Fibroblast of lung (primary cell): ENCODE measurements at regions not wholly inside any gene's neighbourhood (a gene's known extent, or its start where the extent isn't known, plus 50 kb on each side); places are given as distances from the start of the nearest gene placed in this dataset.

Experiments
- DNase-seq, 2 donors: peaks; one replicate each; pipeline versions ENCODE4 v3.0.0 to v3.0.0-alpha.2; 2010; ENCODE audit warnings: low read depth in 2 of 2
- H2AFZ ChIP-seq: 2 replicates; pipeline ENCODE4 v1.5.1; 2012; ENCODE audit warnings: low read length, control low read depth, inconsistent platforms
- H3K27ac ChIP-seq: 2 replicates; pipeline ENCODE4 v1.5.1; 2011; ENCODE audit warnings: low read length, control low read depth; ENCODE audit not compliant: insufficient read depth
- H3K27me3 ChIP-seq: 2 replicates; pipeline ENCODE4 v1.5.1; 2011; ENCODE audit warnings: mild to moderate bottlenecking, low read length; ENCODE audit not compliant: control insufficient read depth, insufficient read depth
- H3K36me3 ChIP-seq: 2 replicates; pipeline ENCODE4 v1.5.1; 2011; ENCODE audit warnings: low read length; ENCODE audit not compliant: control insufficient read depth, insufficient read depth
- H3K4me1 ChIP-seq: 2 replicates; pipeline ENCODE4 v1.5.1; 2011; ENCODE audit warnings: low read length; ENCODE audit not compliant: control insufficient read depth, insufficient read depth; ENCODE audit errors: extremely low read depth
- H3K4me2 ChIP-seq: 2 replicates; pipeline ENCODE4 v1.5.1; 2011; ENCODE audit warnings: low read length, control low read depth; ENCODE audit not compliant: insufficient read depth; ENCODE audit errors: extremely low read depth
- H3K4me3 ChIP-seq, 4 experiments: fragments of 200-600 bp in 1 of 4; sonication (generic) in 1 of 4; replicated peaks in 1 of 4; 2 replicates each; pipeline ENCODE4 v1.5.1; 2011 to 2016; ENCODE audit warnings: low read length in 4 of 4, low read depth in 3 of 4, mild to moderate bottlenecking in 3 of 4, control low read depth in 2 of 4, inconsistent platforms in 1 of 4, mixed read lengths in 1 of 4; ENCODE audit not compliant: insufficient read depth in 1 of 4; ENCODE audit errors: control extremely low read depth in 1 of 4
- H3K79me2 ChIP-seq: 2 replicates; pipeline ENCODE4 v1.5.1; 2012; ENCODE audit warnings: mild to moderate bottlenecking, low read length, inconsistent platforms; ENCODE audit not compliant: control insufficient read depth, insufficient read depth
- H3K9ac ChIP-seq: 2 replicates; pipeline ENCODE4 v1.5.1; 2011; ENCODE audit warnings: mild to moderate bottlenecking, low read length, control low read depth; ENCODE audit not compliant: insufficient read depth
- H3K9me3 ChIP-seq: 2 replicates; pipeline ENCODE4 v1.5.1; 2012; ENCODE audit warnings: low read depth, low read length; ENCODE audit not compliant: control insufficient read depth, insufficient read depth
- H4K20me1 ChIP-seq: 2 replicates; pipeline ENCODE4 v1.5.1; 2011; ENCODE audit warnings: low read length; ENCODE audit not compliant: control insufficient read depth, insufficient read depth; ENCODE audit errors: extremely low read depth
- EZH2 ChIP-seq: IDR thresholded peaks from 2 replicates; pipeline ENCODE4 v1.5.1; 2012; ENCODE audit warnings: low read length, control low read depth, mild to moderate bottlenecking; ENCODE audit errors: missing control alignments
- TF ChIP-seq, protein P1 (sequence below), 2 donors: IDR thresholded peaks in 1 of 2; conservative IDR thresholded peaks in 1 of 2; 1 replicate in 1 of 2; 2 replicates in 1 of 2; pipeline ENCODE4 v1.5.1; 2011 to 2012; ENCODE audit warnings: low read length in 2 of 2, control low read depth in 1 of 2, inconsistent platforms in 1 of 2, low read depth in 1 of 2, mild to moderate bottlenecking in 1 of 2

DNA sequence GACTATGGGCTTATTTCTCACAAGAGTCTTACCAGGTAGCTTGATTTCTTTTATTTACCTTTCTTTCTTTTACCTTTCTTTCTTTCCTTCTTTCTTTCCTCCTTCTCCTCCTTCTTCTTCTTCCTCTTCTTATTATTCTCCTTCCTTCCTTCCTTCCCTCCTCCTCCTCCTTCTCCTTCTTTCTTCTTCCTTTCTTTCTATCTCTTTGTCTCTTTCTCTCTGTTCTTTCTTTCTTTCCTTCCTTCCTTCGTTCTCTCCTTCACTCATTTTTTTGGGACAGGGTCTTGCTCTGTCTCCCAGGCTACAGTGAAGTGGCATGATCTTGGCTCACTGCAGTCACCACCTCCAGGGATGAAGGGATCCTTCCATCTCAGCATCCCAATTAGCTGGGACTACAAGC is 363.6 kb upstream of the MAF start:
- DNase-seq: no peak
- no peaks in the 10 kb centered on the region for H3K36me3 ChIP-seq
- H3K27ac ChIP-seq: no peak overlapping the region
- H4K20me1 ChIP-seq: no peaks in the 10 kb centered on the region
- H3K4me3 ChIP-seq: no peak overlapping the region
- no peak overlapping the region for H2AFZ ChIP-seq
- H3K4me1 ChIP-seq: no peaks in the 10 kb centered on the region
- no peaks in the 10 kb centered on the region for H3K27me3 ChIP-seq
- H3K4me2 ChIP-seq: no peak overlapping the region
- H3K79me2 ChIP-seq: no peaks in the 10 kb centered on the region
- no peak overlapping the region for H3K9ac ChIP-seq
- no peaks in the 10 kb centered on the region for H3K9me3 ChIP-seq
- TF ChIP-seq EZH2: no peak
- TF ChIP-seq, protein P1, sequence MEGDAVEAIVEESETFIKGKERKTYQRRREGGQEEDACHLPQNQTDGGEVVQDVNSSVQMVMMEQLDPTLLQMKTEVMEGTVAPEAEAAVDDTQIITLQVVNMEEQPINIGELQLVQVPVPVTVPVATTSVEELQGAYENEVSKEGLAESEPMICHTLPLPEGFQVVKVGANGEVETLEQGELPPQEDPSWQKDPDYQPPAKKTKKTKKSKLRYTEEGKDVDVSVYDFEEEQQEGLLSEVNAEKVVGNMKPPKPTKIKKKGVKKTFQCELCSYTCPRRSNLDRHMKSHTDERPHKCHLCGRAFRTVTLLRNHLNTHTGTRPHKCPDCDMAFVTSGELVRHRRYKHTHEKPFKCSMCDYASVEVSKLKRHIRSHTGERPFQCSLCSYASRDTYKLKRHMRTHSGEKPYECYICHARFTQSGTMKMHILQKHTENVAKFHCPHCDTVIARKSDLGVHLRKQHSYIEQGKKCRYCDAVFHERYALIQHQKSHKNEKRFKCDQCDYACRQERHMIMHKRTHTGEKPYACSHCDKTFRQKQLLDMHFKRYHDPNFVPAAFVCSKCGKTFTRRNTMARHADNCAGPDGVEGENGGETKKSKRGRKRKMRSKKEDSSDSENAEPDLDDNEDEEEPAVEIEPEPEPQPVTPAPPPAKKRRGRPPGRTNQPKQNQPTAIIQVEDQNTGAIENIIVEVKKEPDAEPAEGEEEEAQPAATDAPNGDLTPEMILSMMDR (conservative IDR thresholded peaks at IDR 0.05 in 1 of 2, IDR thresholded peaks at IDR 0.05 in 1 of 2; ENCODE audit: low read depth in 1 of 2, low read length in 2 of 2): no peak

DNA sequence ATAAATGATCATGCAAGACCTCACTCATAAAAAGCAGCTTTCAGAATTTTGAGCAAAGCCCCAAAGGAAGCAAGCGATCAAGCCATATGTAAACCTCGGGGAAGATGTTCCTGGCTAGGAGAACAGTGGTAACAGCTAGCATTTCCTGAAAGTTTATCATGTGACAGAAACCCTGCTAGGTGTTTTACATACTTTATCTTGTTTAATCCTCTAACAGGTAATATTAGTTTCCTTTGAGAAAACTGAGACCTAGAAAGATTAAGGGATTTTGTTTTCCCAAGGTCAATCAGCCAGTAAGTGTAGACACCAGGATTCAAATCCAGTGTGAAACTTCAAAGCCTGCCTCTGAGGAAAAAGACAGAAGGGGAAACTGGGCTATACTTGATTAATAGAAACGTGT is 362.4 kb upstream of the MAF start:
- TF ChIP-seq EZH2: no peak
- TF ChIP-seq, protein P1 (conservative IDR thresholded peaks at IDR 0.05 in 1 of 2, IDR thresholded peaks at IDR 0.05 in 1 of 2; ENCODE audit: low read depth in 1 of 2, low read length in 2 of 2): no peak

DNA sequence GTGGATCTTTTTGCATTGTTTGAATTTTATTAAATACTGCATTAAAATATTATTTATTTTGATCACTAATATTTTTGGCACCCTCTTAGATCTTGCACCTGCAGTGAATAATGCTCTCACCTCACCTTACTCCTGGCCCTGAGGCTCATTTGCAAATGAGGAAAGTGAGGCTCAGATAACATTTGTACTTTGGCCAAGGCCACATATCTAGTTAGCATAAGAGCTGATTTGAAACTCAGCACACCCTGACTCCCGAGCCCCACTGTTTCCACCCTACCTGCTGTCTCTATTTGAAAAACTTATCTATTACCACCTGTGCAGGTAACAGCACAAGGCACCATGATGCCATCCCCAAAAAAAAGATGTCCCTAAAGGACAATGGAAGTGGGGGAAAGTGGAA is 358.7 kb upstream of the MAF start:
- H4K20me1 ChIP-seq: no peaks in the 10 kb centered on the region
- no peaks in the 10 kb centered on the region for H3K79me2 ChIP-seq
- H3K4me3 ChIP-seq: no peak overlapping the region
- no peaks in the 10 kb centered on the region for H3K4me1 ChIP-seq
- H3K27ac ChIP-seq: no peak overlapping the region
- no peaks in the 10 kb centered on the region for H3K36me3 ChIP-seq
- TF ChIP-seq EZH2: no peak
- TF ChIP-seq, protein P1 (conservative IDR thresholded peaks at IDR 0.05 in 1 of 2, IDR thresholded peaks at IDR 0.05 in 1 of 2; ENCODE audit: low read depth in 1 of 2, low read length in 2 of 2): no peak
- H3K4me2 ChIP-seq: no peak overlapping the region
- DNase-seq: no peak
- H3K9ac ChIP-seq: no peak overlapping the region
- no peaks in the 10 kb centered on the region for H3K9me3 ChIP-seq
- no peak overlapping the region for H2AFZ ChIP-seq
- no peaks in the 10 kb centered on the region for H3K27me3 ChIP-seq

More for the DNA sequence above, 362.4 kb upstream of the MAF start:
- no peaks in the 10 kb centered on the region for H3K4me1 ChIP-seq
- no peak overlapping the region for H3K9ac ChIP-seq
- no peaks in the 10 kb centered on the region for H3K9me3 ChIP-seq
- H4K20me1 ChIP-seq: no peaks in the 10 kb centered on the region
- no peak for DNase-seq
- H3K4me3 ChIP-seq: no peak overlapping the region
- H3K27ac ChIP-seq: no peak overlapping the region
- no peaks in the 10 kb centered on the region for H3K36me3 ChIP-seq
- H3K4me2 ChIP-seq: no peak overlapping the region
- no peaks in the 10 kb centered on the region for H3K79me2 ChIP-seq
- H2AFZ ChIP-seq: no peak overlapping the region
- H3K27me3 ChIP-seq: no peaks in the 10 kb centered on the region
